Osteoblast (primary cell): ENCODE measurements at regions not wholly inside any gene's neighbourhood (a gene's known extent, or its start where the extent isn't known, plus 50 kb on each side); places are given as distances from the start of the nearest gene placed in this dataset.

Source experiments
- DNase-seq: peaks from one replicate; pipeline ENCODE4 v3.0.0; 2011; ENCODE audit warnings: low spot score, mixed read lengths; ENCODE audit not compliant: insufficient read length; ENCODE audit errors: missing footprints
- H2AFZ ChIP-seq: 2 replicates; pipeline ENCODE4 v1.6.0; 2011; ENCODE audit warnings: mild to moderate bottlenecking, low read length
- H3K27ac ChIP-seq: 2 replicates; pipeline ENCODE4 v1.5.1; 2011; ENCODE audit warnings: mild to moderate bottlenecking, low read depth, low read length, moderate library complexity
- H3K27me3 ChIP-seq: 2 replicates; pipeline ENCODE4 v1.6.0; 2012; ENCODE audit warnings: mild to moderate bottlenecking, control low read depth, inconsistent platforms, low read length, moderate library complexity; ENCODE audit not compliant: insufficient read depth
- H3K36me3 ChIP-seq: 2 replicates; pipeline ENCODE4 v1.5.1; 2011; ENCODE audit warnings: mild to moderate bottlenecking, low read length, control low read depth, moderate library complexity; ENCODE audit not compliant: insufficient read depth
- H3K4me1 ChIP-seq: 2 replicates; pipeline ENCODE4 v1.5.1; 2011; ENCODE audit warnings: mild to moderate bottlenecking, low read length, control low read depth, moderate library complexity; ENCODE audit not compliant: insufficient read depth
- H3K4me2 ChIP-seq: 2 replicates; pipeline ENCODE4 v1.6.0; 2011; ENCODE audit warnings: mild to moderate bottlenecking, low read length; ENCODE audit not compliant: insufficient read depth
- H3K4me3 ChIP-seq: fragments of 200-600 bp; sonication (generic); 3 replicates; pipeline ENCODE4 v1.5.1; 2012; ENCODE audit warnings: mild to moderate bottlenecking, low read length, inconsistent platforms; ENCODE audit not compliant: insufficient read depth
- H3K79me2 ChIP-seq: 2 replicates; pipeline ENCODE4 v1.6.0; 2012; ENCODE audit warnings: mild to moderate bottlenecking, low read length, control low read depth, inconsistent platforms; ENCODE audit not compliant: insufficient read depth
- H3K9me3 ChIP-seq: 2 replicates; pipeline ENCODE4 v1.5.1; 2011; ENCODE audit warnings: low read depth, low read length, control low read depth
- H4K20me1 ChIP-seq: 2 replicates; pipeline ENCODE4 v1.6.0; 2012; ENCODE audit warnings: mild to moderate bottlenecking, low read length, control low read depth; ENCODE audit not compliant: insufficient read depth
- CTCF ChIP-seq: IDR thresholded peaks from 2 replicates; pipeline ENCODE4 v1.5.1; 2011; ENCODE audit warnings: mild to moderate bottlenecking, low read depth, low read length, moderate library complexity; ENCODE audit errors: extremely low read depth

- Histone ChIP-seq H3K36me3 (no peaks in the 10 kb centered on the region), H3K9me3 (no peaks in the 10 kb centered on the region), H3K27me3 (no peaks in the 10 kb centered on the region), H3K79me2 (no peaks in the 10 kb centered on the region), H3K4me1 (peaks cover 18% of the 10 kb centered on the region), H2AFZ (peak overlapping the region; percentile 4), H4K20me1 (no peaks in the 10 kb centered on the region), H3K27ac (no peak overlapping the region), H3K4me3 (no peak overlapping the region), H3K4me2 (no peak overlapping the region)
- TF ChIP-seq CTCF: no peak
- no peak for DNase-seq
Observed at GRCh38 chr5:32842813-32843530, 131.9 kb downstream of the NPR3 start.

GRCh38 chr5:32843531-32843895, 132.4 kb downstream of the NPR3 start:
- Histone ChIP-seq H3K4me3 (no peak overlapping the region), H3K27ac (no peak overlapping the region), H3K4me2 (no peak overlapping the region), H3K36me3 (no peaks in the 10 kb centered on the region), H3K79me2 (no peaks in the 10 kb centered on the region), H4K20me1 (no peaks in the 10 kb centered on the region), H3K4me1 (peaks cover 16% of the 10 kb centered on the region), H2AFZ (no peak overlapping the region), H3K27me3 (no peaks in the 10 kb centered on the region), H3K9me3 (no peaks in the 10 kb centered on the region)
- no peak for DNase-seq
- no peak for TF ChIP-seq CTCF

GRCh38 chr5:32845171-32845570, 134.1 kb downstream of the NPR3 start:
- H3K79me2 ChIP-seq: no peaks in the 10 kb centered on the region
- H3K27me3 ChIP-seq: no peaks in the 10 kb centered on the region
- no peak overlapping the region for H3K4me2 ChIP-seq
- no peaks in the 10 kb centered on the region for H4K20me1 ChIP-seq
- H3K9me3 ChIP-seq: no peaks in the 10 kb centered on the region
- H3K27ac ChIP-seq: no peak overlapping the region
- no peaks in the 10 kb centered on the region for H3K36me3 ChIP-seq
- no peak for DNase-seq
- peaks cover 14% of the 10 kb centered on the region for H3K4me1 ChIP-seq
- TF ChIP-seq CTCF: no peak
- no peak overlapping the region for H3K4me3 ChIP-seq
- no peak overlapping the region for H2AFZ ChIP-seq

GRCh38 chr5:32848120-32848519, 137.0 kb downstream of the NPR3 start:
- H3K9me3 ChIP-seq: no peaks in the 10 kb centered on the region
- no peak overlapping the region for H3K4me2 ChIP-seq
- no peak overlapping the region for H3K27ac ChIP-seq
- no peak for TF ChIP-seq CTCF
- no peaks in the 10 kb centered on the region for H3K79me2 ChIP-seq
- H4K20me1 ChIP-seq: no peaks in the 10 kb centered on the region
- no peak for DNase-seq
- H3K36me3 ChIP-seq: no peaks in the 10 kb centered on the region
- H2AFZ ChIP-seq: no peak overlapping the region
- H3K4me3 ChIP-seq: no peak overlapping the region
- peaks cover 32% of the 10 kb centered on the region for H3K4me1 ChIP-seq
- H3K27me3 ChIP-seq: no peaks in the 10 kb centered on the region
